ENCODE measurements at regions not wholly inside any gene's neighbourhood (a gene's known extent, or its start where the extent isn't known, plus 50 kb on each side); places are given as distances from the start of the nearest gene placed in this dataset.

GRCh38 chr2:3962719-3963118 is 259.3 kb downstream of the DCDC2C start:
- TF ChIP-seq, protein P1, sequence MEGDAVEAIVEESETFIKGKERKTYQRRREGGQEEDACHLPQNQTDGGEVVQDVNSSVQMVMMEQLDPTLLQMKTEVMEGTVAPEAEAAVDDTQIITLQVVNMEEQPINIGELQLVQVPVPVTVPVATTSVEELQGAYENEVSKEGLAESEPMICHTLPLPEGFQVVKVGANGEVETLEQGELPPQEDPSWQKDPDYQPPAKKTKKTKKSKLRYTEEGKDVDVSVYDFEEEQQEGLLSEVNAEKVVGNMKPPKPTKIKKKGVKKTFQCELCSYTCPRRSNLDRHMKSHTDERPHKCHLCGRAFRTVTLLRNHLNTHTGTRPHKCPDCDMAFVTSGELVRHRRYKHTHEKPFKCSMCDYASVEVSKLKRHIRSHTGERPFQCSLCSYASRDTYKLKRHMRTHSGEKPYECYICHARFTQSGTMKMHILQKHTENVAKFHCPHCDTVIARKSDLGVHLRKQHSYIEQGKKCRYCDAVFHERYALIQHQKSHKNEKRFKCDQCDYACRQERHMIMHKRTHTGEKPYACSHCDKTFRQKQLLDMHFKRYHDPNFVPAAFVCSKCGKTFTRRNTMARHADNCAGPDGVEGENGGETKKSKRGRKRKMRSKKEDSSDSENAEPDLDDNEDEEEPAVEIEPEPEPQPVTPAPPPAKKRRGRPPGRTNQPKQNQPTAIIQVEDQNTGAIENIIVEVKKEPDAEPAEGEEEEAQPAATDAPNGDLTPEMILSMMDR (IDR thresholded peaks at IDR 0.05; ENCODE audit: low read depth, low read length): no peak
- TF ChIP-seq EZH2phosphoT487 (IDR thresholded peaks at IDR 0.05; ENCODE audit: low read depth): no peak

Data from OCI-LY3 (cell line).